MCF 10A (cell line): ENCODE measurements at regions not wholly inside any gene's neighbourhood (a gene's known extent, or its start where the extent isn't known, plus 50 kb on each side); places are given as distances from the start of the nearest gene placed in this dataset.

Source experiments
- BruUV-seq: library from RNA; stranded (reverse); fragments of 400-500 nt; replicated peaks from 2 replicates; lab custom pipeline; 2021; lab: Mats Ljungman, UMichigan
- CTCF ChIA-PET: fragments of 300-600 bp; sonication (Branson Sonifier 250); formaldehyde crosslinking; extraction: SDS; loops from one replicate; lab custom pipeline; 2021; ENCODE audit warnings: antibody characterized with exemption, inconsistent platforms; lab: Yijun Ruan, JAX
- POLR2A ChIA-PET: fragments of 300-600, 350-650 bp; sonication (Branson Sonifier 250); formaldehyde crosslinking; extraction: SDS; loops from one replicate; lab custom pipeline; 2020; ENCODE audit warnings: antibody characterized with exemption, inconsistent platforms; lab: Yijun Ruan, JAX
- DNase-seq: peaks from one replicate; pipeline ENCODE4 v3.0.0-alpha.2; 2018; ENCODE audit not compliant: unreplicated experiment
- H3K27ac Mint-ChIP-seq: one replicate; pipeline ENCODE4 v1.8.0; 2022; ENCODE audit warnings: mild to moderate bottlenecking, low read depth, mixed read lengths; ENCODE audit not compliant: unreplicated experiment
- H3K27me3 Mint-ChIP-seq: one replicate; pipeline ENCODE4 v1.8.0; 2022; ENCODE audit warnings: mixed read lengths; ENCODE audit not compliant: insufficient read depth, unreplicated experiment
- H3K36me3 Mint-ChIP-seq: one replicate; pipeline ENCODE4 v1.8.0; 2022; ENCODE audit warnings: mild to moderate bottlenecking, moderate library complexity, mixed read lengths; ENCODE audit not compliant: insufficient read depth, unreplicated experiment
- H3K4me1 Mint-ChIP-seq: one replicate; pipeline ENCODE4 v1.8.0; 2022; ENCODE audit warnings: mixed read lengths; ENCODE audit not compliant: insufficient read depth, unreplicated experiment
- H3K4me3 Mint-ChIP-seq: one replicate; pipeline ENCODE4 v1.8.0; 2022; ENCODE audit warnings: mild to moderate bottlenecking, moderate library complexity, mixed read lengths; ENCODE audit not compliant: unreplicated experiment
- H3K9me3 Mint-ChIP-seq: one replicate; pipeline ENCODE4 v1.8.0; 2022; ENCODE audit warnings: mixed read lengths; ENCODE audit not compliant: unreplicated experiment
- intact Hi-C: fragments of 100-400 bp; cut with micrococcal nuclease; formaldehyde crosslinking; loops from 2 replicates; pipeline ENCODE4 v1.14.1; 2022
- TF ChIP-seq, protein P1 (sequence below): fragments of 200-600 bp; IDR thresholded peaks from one replicate; pipeline ENCODE4 v1.8.0; 2022; ENCODE audit warnings: antibody characterized with exemption, mild to moderate bottlenecking; ENCODE audit not compliant: unreplicated experiment

DNA sequence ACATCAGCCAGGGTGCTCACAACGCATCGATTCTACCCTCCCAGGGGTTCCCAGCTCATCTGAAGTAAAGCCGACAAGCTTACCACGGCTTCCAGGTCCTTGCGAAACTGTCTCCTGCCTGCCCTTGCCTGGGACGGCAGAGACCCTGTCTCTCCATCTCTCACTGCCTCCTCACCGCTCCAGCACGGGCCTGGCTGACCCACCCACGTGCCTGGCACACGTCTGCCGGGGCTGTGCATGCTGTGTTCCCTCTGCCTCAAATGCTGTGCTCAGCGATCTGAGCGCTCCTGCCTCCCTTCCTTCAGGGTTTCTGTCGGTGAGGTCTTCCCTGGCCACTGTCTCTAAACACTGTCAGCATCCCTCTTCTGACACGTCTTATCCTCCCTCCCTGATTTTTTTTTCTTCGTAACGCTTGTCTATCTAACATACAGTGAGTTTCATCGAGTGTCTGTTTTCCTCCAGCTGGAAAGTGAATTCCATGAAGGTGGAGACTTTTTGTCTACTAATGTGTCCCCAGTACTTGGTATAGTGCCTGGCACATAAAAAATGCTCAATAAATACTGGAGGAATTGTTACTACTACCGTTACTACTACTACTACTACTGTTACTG is 208.4 kb downstream of the IRF8 start:
- ChIA-PET POLR2A (no interaction called here), CTCF (no interaction called here)
- no TSS peak for BruUV-seq
- Mint-ChIP-seq H3K36me3 (no peaks in the 10 kb centered on the region), H3K4me1 (no peaks in the 10 kb centered on the region), H3K27ac (no peak overlapping the region), H3K27me3 (peaks cover 15% of the 10 kb centered on the region), H3K9me3 (no peaks in the 10 kb centered on the region), H3K4me3 (no peak overlapping the region)
- no peak for DNase-seq
- TF ChIP-seq, protein P1, sequence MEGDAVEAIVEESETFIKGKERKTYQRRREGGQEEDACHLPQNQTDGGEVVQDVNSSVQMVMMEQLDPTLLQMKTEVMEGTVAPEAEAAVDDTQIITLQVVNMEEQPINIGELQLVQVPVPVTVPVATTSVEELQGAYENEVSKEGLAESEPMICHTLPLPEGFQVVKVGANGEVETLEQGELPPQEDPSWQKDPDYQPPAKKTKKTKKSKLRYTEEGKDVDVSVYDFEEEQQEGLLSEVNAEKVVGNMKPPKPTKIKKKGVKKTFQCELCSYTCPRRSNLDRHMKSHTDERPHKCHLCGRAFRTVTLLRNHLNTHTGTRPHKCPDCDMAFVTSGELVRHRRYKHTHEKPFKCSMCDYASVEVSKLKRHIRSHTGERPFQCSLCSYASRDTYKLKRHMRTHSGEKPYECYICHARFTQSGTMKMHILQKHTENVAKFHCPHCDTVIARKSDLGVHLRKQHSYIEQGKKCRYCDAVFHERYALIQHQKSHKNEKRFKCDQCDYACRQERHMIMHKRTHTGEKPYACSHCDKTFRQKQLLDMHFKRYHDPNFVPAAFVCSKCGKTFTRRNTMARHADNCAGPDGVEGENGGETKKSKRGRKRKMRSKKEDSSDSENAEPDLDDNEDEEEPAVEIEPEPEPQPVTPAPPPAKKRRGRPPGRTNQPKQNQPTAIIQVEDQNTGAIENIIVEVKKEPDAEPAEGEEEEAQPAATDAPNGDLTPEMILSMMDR: no peak
- intact Hi-C loops: no loop called here

DNA sequence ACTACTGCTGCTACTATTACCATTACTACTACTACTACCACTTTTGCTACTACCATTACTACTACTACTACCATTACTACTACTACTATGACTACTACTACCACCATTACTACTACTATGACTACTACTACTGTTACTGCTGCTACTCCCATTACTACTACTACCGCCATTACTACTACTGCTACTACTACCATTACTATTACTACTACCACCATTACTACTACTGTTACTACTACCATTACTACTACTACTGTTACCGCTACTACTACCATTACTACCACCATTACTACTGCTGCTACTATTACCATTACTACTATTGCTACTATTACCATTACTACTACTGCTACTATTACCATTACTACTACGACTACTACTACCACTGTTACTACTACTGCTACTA is 209.1 kb downstream of the IRF8 start:
- H3K27me3 Mint-ChIP-seq: peaks cover 15% of the 10 kb centered on the region
- intact Hi-C loops: no loop called here
- no TSS peak for BruUV-seq
- H3K36me3 Mint-ChIP-seq: no peaks in the 10 kb centered on the region
- no peak overlapping the region for H3K27ac Mint-ChIP-seq
- TF ChIP-seq, protein P1: no peak
- CTCF ChIA-PET: no interaction called here
- POLR2A ChIA-PET: no interaction called here
- DNase-seq: no peak
- no peak overlapping the region for H3K4me3 Mint-ChIP-seq
- no peaks in the 10 kb centered on the region for H3K4me1 Mint-ChIP-seq
- H3K9me3 Mint-ChIP-seq: no peaks in the 10 kb centered on the region

DNA sequence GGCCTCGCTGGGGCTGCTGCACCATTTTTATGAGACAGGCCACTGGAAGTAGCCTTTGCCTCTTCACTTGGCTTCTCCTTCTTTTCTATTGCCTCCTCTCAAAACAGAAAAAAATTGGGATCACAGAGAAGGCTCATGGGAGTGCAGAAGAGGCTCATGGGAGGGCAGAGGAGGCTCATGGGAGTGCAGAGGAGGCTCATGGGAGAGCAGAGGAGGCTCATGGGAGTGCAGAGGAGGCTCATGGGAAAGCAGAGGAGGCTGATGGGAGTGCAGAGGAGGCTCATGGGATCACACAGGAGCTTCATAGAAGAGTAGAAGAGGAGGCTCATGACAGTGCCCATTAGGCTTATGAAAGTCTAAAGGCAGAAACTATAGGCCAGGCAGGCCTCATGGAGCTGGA is 211.2 kb downstream of the IRF8 start:
- intact Hi-C loops: no loop called here
- Mint-ChIP-seq H3K36me3 (no peaks in the 10 kb centered on the region), H3K4me1 (no peaks in the 10 kb centered on the region), H3K4me3 (no peak overlapping the region), H3K27ac (no peak overlapping the region), H3K27me3 (peaks cover 26% of the 10 kb centered on the region), H3K9me3 (no peaks in the 10 kb centered on the region)
- ChIA-PET CTCF (interaction anchor here (0.5 to 0.9 kb wide), 2 partner anchors 17 to 1084 kb away, joined by 3 to 4 read pairs; no protein-coding TSS in a partner anchor), POLR2A (no interaction called here)
- DNase-seq: no peak
- TF ChIP-seq, protein P1: no peak
- BruUV-seq: no TSS peak

DNA sequence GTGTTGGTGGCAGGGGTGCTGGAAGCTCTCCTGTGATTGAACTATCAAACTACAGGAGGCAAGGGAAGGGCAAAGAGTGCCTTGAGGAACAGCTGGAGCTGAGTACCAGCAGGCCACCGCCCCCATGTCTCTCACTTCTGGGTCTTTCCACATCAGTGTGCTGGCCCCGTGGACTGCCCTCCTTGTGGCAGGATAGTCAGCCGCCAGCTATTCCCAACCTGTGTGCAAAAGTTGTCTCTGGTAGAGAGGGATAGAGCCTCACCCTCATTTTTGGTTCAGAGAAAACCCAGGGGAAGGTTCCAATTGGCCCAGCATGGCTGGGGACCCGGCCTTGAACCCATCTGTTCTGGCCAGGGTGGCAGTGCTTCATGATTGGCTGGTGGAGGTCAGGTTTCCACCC is 211.8 kb downstream of the IRF8 start:
- Mint-ChIP-seq H3K36me3 (no peaks in the 10 kb centered on the region), H3K27ac (no peak overlapping the region), H3K4me3 (no peak overlapping the region), H3K4me1 (no peaks in the 10 kb centered on the region), H3K9me3 (no peaks in the 10 kb centered on the region), H3K27me3 (peaks cover 32% of the 10 kb centered on the region)
- intact Hi-C loops: no loop called here
- ChIA-PET CTCF (interaction anchor here (0.9 kb wide), 1 partner anchor 1083 kb away, joined by 3 read pairs; no protein-coding TSS in a partner anchor), POLR2A (no interaction called here)
- BruUV-seq: no TSS peak
- TF ChIP-seq, protein P1: no peak
- DNase-seq: no peak
